A172 (cell line): ENCODE measurements at regions not wholly inside any gene's neighbourhood (a gene's known extent, or its start where the extent isn't known, plus 50 kb on each side); places are given as distances from the start of the nearest gene placed in this dataset.

ENCODE experiments used
- DNase-seq: peaks from one replicate; pipeline ENCODE4 v3.0.0-alpha.2; 2015; ENCODE audit warnings: low spot score

DNA sequence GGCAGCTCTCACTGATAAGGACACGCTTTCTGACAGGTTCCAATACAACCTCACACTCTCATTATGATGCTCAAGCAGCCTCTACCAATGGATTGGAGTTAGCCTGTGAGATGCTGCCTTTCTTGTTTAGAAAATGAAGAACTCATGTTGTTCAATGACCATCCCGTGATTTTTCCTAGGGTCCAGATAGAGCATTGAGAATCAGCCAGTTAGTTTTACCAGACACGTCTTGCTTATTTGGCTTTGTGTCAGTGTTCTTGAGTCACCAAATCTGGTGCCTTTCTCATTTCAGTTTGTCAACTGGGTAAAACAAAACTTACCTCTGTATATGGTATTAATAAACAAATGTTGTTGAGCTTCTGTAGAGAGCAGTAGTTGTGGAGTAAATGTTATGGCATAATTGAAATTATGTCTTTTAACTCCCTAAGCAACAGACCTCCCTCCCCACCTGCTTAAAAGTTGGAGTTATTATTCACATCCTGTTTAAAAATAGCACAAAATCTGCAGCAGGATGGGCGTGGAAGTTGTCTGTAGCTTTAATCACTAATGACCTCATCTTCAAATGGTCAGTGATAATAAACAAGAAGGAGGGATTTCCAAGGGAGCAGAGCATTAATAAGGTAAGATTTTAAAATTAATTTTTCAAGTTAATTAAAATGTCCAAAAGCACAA, 167.3 kb downstream of the HRH4 start:
- peak; percentile 39 for DNase-seq

DNA sequence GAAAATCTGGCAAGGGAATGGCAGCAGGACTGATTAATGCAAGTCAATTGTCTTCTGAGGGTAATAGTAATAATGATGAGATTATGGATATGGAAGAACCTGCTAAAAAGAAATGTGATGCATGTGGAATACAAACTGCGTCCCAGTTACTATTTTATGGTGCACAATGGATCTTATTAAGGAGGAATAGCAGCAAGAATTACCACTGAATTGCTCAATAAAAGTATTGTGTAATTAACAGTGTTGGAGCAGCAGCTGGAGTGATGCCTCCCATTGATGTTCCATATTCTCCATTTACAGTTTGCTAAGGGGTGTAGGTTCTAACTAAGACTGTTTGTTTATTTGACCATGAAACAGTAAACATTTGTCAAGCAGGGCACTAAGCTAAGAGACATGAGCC, 167.9 kb downstream of the HRH4 start:
- DNase-seq, result no peak

DNA sequence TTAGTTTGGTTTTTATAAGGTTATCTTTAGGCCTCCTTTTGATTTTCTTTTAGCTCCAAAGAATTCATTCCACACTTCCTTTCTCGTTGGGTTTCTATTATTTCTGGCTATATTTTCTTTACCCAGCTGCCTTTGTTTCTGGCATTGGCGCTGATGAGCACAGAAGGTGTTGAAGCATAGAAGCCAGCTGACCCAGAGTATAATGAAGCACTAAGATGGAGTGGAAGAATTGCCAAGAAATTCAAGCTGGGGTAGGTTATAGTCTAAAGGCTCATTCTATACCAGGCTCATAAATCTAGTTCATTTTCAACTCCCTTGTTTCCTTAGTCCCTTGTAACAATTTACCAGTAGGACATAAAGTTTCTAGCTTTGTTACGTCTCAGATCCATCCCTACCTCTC, 169.5 kb downstream of the HRH4 start:
- no peak for DNase-seq

DNA sequence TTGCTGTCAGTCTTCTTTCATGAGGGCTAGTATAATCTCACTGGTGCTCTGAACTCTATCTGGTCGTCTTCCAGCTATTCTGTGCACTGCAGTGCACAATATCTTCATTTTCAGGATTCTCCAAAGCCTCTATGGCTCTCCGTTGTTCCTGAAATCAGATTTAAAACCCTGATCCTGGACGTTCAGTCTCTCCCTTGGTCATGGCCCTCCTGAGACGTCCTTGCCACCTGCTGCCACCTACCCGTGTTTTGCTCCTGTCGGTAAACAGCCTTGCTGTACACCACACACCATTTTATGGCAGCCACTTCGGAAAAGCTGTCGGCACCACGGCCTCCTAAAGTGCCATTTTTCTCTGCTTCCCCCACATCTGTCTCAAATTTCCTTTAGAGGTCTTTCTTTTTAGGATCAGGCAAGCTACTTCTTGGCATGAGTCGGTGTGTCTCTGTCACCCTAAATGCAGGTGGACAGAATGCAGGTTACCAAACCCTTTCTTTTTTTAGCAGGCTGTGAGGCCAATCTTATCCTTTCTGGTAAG, 170.0 kb downstream of the HRH4 start:
- no peak for DNase-seq

DNA sequence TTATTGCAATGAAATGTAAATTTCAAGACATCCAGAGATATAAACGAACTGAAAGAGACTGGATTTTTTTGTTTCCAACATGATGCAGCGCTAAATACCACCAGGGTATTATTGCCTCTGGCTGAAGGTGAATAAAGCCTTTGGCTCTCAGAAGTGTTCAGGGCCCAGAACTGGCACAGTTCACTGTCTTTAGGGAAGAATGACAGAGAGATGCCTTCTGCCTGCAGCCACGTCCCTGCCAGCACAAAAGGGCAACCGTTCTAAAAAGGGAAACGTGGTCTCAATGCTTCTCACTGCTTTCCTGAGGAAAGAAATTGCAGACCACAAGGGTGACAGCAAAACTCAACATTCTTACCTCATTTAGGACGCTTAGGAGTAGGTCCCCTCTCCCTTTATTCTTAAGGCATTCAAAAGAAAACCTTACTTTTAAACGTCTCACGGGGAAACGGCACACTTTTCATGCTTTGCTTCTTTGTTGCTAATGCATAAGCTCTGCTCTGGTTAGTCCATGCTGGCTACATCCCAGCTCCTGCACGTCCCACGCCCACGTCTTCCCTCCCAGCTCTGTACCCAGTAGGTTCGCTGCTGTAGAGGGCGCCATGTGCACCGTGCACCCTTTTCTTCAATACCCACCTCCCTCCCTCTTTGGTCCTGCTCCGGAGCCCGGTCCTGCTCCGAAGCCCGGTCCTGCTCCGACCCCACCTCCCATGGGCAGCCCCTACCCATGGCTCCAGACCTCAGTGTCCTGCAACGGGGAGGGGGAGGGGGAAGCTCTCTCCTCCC, 171.0 kb downstream of the HRH4 start:
- DNase-seq, result no peak

DNA sequence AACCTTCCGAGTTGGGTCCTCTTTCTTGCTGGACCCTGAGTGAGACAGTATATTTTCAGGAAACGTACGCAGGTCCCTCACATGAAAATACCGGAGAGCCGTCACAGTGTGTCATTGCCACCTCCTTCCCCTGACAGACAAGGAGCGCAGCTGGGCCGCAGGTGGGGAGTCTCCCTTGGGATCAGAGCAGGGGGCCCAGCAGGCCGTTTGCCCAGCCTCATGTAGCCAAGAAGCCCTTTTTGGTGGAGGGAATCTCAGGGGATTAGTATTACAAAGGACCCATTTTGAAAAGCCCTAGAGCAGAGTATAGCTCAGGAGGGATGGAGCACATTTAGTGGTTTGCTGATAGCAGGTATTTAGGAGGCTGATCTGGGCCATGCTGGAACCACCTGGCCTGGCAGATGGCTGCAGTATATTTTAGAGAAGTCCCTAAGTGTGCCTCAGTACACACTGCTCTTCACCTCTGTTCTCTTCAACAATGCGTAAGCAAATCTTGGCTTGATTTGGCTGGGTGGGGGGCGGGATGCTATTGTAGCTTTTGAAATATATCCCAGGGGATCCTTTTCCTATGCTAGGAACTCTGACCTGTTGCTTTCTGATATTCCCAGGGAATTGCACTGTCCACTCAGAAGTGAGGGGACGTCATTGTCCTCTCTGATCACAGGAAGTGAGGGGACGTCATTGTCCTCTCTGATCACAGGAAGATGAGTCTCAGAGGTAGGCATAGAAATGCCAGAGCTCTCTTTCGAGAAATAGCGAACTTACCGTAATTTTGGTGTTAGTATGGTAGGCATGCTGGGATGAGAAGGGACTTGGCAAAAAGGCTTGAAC, 171.9 kb downstream of the HRH4 start:
- peak; percentile 2 for DNase-seq

DNA sequence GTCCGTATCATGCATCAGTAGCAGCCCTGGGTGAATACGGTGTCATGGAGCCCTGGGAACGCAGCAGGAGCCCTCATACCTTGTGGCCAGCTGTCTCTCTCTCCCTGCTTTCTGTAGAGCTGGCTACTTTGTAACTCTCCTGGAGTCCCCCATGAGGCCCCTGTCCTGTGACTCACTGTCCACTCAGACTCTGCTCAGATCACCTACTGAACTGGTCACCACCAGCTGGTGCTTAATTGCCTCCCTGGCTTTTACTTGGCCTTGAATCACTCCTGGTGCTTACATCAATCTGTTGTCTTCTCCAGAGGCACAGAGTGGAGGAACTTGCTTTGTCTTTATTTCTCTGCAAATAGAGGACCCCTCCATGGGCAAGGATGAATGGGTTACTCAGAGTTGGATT, 172.7 kb downstream of the HRH4 start:
- DNase-seq, result peak; percentile 80

DNA sequence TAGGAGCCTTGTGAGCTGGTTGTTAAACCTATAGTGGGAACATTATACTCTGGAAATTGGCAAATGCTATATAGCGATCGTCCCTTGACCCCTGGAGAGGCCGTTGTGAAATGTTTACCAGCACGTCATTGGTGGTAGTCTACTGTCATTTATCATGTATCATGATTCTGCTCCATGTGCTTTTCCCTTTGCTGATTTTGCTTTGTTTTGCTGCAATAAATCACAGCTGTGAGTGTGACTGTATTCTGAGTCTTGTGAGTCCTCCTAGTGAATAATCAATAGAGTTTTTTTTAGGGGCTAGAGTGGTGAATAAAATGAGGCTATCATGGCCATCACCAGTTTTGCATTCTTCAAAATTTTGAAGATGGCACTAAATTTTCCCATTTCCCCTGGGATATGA, 189.1 kb downstream of the HRH4 start:
- DNase-seq, result no peak

DNA sequence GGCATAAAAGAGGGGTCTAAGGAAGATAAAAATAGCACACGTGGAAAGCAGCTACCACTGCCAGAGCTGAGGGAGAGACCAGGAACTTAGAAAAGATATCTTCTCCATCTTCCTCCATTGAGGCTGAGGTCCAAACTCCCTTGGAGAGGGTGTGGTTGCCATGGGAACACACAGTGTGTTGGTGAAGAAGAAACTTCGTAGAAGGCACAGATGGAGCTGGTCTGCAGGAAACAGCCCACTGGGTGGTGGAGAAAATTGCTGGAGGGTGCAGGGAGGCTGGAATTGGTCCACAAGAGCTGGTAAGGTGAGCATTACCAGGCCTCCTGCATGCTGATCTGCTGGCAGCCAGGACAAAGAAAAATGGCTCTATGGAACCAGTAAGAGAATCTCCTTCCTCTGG, 191.0 kb downstream of the HRH4 start:
- DNase-seq, result no peak

DNA sequence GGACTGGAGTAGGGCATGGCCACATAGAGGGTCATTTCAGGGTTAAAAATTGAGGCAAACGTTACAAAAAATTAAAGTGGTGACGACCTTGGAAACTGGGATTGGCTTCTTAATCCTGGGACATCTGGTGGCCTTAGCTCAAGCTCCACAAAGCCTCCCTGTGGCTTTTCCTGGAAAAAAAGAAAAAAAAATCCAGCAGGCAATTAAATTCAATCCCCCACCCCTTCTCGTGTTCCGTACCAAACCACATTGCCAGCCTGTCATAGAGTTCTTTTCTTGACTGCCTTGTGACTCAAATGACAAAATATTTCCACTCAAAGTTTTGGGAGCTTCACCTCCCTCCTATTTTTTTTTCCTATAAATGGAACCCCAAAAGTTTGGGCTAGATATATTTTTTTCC, 195.6 kb downstream of the HRH4 start:
- DNase-seq, result no peak

DNA sequence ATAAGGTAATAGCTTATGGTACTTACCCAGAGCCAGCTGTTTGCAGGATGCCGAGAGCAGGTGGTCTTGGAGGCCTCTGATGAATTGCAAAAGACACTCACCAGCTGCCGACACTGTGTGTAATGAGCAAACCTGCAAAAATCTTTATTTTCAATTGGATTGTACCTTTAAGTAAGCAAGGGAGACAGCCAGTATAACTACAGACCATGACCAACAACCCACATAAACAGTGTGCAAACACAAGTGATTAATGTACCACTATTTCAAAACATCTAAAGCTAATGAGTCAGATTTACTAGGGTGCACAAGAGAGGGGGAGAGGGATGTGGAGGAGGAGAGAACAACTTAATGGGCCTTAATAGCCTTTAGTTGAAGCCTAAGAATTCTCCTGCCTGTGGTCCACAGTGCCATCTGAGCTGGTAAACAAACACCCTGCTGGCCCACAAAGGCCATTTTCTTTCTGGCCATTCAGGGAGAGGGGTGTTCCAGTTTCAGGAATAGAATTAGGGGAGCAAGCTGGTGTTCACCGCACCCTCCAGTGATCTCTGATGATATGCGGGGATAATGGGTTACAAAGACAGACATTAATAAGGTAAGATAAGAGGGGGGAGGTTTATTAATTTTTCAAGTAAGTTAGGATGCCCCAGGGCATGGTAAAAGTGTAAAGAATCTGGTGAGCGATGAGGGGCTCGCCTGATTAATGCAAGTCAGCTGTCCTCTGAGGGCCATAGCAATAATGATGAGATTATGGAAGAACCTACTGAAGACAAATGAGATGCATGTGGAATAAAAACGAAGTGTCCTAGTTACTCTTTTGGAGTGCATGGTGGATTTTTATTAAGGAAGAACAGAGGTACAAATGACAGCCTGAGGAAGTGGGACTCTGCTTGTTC, 196.4 kb downstream of the HRH4 start:
- DNase-seq, result peak; percentile 43

DNA sequence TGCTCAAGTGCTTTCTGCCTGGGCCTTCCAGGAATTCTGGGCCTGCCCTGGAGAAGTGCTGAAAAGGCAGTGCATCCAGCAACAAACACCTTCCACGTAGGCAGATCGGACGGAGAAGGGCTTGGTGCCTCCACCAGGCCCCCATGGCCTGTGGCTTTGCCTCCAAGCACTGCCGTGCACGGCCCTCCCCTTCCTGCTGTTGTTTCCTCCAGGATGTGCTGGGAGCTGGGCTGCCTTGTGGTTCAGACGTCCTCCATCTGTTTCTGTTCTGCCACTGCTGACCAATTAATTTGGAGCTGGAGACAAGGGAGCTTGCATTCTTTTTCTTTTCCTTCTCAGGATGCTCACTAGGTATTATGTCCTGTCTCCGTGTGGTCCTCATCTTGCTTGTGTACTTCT, 197.0 kb downstream of the HRH4 start:
- no peak for DNase-seq

DNA sequence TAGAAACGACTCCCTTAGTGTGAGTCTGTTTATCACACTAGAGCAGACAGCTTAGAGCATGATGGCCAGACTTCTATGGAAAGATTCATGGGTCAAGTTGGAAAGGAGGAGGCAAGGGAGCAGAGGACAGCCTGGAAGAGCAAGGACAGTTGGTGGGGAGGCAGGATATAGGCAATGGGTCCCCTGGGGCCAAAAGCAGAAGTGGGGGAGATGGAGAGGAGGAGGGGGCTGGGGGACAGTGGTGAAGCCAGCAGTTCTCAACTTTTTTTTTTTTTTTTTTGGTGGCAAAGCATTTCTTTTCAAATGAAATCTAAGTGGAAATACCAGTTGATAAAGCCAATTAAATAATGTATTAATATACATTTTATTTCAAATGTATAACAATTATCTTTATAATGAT, 197.9 kb downstream of the HRH4 start:
- DNase-seq, result no peak

DNA sequence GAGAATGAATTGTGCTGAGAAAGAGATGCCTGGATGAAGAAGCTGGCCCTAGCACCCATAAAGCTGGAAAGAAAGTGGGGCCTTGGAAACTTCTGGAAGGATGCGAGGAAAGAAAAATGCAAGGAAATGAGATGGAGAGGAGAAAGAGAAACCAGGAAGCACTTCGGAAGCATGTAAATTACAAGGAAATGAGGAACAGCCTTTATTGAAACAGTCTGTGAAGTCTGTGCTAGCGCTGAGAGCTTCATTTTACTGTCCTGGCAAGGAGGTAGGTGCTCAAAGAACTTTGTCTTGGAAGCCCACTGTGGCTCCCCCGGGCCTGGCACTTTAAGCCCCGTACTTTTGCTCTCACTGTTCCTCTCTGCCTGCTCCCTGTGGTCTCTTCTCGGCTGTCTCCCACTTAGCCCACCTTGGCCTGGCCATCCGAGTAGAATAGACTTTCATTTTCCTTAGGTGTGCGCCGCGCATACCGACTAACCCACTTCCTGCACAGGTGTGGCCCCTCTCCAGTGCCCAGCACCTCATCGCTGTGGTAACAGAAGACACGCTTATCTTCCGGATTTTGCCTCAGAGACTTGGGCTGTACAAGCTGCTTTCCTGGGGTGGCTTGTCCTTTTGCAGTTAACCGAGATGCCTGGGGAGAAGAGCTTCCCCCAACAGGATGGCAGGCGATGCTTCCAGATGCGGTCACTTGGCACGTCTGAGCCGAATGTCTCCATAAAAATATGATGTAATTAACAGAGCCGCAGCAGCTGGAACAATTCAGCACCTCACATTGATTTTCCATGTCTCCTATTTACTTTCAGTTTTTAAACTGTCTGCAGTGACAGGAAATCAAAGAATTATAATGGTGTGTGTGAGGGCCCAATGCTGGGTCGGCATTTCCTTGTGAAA, 199.6 kb downstream of the HRH4 start:
- no peak for DNase-seq

DNA sequence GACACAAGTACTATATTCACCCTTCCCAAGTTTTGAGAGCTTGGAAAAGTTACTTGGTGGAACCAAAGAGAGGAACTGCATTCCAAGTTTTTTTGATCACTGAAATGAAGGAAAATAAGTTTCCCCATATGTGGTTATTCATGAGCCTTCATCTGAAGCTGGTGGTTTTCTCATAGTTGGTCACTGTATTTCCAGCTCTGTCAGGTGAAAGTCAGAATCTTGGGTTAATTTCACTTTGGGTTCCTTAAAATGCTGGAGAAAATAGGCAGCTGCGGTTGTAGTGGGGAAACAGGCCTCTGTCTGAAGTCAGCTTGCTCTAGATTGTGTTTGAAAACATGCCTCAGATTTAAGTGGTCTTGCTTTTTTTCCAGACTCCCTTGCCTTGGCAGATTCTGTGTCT, 200.5 kb downstream of the HRH4 start:
- no peak for DNase-seq

DNA sequence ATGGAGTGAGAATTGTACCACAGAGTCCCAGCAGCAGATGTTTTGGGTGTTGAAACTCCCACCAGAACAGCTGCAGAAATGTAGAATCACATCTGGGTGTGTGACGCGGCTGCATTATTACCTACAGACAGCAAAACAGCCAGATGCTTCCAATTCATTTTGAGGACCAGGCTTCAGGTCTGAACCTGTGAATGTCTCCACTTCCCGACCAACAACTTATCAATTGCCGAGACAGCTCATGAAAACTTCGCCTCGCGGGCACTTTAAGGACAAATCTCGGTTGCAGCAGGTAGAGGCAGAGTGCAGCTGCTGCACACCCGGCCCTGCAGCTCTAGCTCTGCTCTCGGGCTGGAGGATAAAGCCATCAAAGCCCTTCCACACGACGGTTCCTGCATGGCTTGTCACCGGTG, 202.0 kb downstream of the HRH4 start:
- no peak for DNase-seq

DNA sequence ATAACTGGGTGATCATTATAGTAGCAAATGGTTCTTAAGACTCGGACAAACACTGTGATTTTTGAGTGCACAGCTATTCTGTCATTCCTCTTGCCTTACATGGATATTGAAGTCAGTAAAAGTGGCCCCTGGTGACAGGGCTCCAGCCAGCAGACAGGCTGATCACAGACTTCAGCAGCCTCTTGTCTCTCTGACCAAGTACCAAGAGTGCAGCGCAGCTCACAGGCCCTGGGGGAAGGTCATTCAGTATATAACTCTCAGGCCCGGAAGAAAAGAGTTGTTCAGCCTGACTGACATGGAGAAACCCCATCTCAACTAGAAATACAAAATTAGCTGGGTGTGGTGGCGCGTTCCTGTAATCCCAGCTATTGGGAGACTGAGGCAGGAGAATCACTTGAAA, 202.6 kb downstream of the HRH4 start:
- DNase-seq, result no peak

DNA sequence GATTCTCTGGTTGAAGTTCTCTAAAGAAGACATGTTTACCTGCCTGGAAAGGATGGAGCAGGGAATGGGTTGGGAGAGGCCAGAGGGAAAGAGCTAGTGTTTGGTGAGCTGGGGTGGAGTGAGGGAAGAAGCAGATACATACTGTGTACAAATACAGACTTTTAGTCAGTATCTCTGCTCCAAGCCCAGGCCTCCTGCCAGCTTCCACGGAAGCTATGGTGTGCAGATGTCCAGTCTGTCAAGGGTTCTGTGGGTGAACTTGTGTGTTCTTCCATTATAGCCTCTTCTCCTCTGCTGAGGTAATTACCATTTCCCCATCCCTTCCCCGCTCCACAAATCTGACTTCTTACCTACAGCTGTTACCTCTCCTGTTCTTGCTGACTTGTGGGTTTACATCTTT, 208.6 kb downstream of the HRH4 start:
- DNase-seq, result no peak

DNA sequence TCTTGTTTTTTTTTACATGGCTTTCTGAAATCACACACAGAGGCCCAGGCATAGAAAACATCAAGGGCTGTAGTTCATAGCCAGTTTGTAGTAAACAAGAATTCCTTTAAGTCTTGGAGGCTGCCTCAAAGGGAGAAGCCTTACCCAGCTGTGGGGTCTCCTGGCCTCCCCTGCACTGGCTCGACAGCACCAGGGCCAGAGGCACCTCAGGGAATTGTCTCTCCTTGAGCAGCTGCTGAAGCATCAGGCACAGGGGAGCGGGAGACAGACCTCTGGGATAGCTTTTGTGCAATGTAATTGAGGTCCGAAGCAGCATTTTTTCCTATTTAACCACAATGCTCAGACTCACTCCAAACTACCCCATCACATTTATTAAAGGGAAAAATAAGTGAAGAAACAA, 209.1 kb downstream of the HRH4 start:
- DNase-seq, result no peak

DNA sequence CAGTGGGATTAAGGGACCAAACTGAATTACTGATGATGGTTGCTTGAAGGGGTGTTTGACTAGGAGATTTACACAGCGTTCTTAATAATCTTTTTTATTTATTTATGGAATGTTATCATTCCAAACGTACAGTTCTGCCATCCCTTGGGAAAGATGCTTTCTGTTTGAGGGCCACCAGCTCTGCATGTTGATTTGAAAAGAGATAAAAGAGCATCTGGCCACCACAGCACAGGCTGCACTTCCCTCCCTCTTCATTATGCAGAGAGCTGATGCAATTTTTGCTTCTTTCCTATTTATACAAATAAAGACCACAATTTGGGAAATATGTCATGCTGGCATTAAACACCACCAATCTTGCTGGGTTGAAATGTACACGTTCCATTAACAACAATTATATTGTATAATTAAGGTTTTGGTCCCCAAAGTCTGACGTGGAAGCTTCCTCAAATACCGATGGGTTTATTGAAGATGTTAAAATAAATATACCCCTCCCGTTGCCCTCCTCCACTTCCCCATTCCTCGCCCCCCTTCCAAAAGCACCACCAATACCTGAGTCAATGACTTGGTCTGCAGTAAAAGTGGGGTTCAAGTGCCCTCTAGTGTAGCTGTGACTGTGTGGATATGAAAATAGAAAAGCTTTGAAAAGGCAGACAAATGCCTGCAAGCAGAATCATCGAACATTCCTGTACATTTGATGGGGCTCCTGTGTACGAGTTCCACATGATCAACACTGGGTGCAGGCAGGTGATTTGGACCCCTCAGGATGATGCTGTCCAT, 211.9 kb downstream of the HRH4 start:
- no peak for DNase-seq
